SK-MEL-5 (cell line): ENCODE measurements at regions not wholly inside any gene's neighbourhood (a gene's known extent, or its start where the extent isn't known, plus 50 kb on each side); places are given as distances from the start of the nearest gene placed in this dataset.
A peak's percentile ranks its signal among the peaks of the same experiment; 100 is the strongest.

Experiments used
- DNase-seq: peaks from one replicate; pipeline ENCODE4 v3.0.0-alpha.2; 2016; ENCODE audit warnings: low read depth, low spot score
- in situ Hi-C: cut with HindIII; loops from 2 replicates; pipeline ENCODE4 v1.10.0; 2016; ENCODE audit warnings: low sequenced_read_pairs, high pct_unique_total_duplicates, low pct_unique_long_range_greater_than_20kb

GRCh38 chr16:86201746-86202145, 302.8 kb downstream of the IRF8 start:
- in situ Hi-C loops = no loop called here
- DNase-seq = no peak

DNA sequence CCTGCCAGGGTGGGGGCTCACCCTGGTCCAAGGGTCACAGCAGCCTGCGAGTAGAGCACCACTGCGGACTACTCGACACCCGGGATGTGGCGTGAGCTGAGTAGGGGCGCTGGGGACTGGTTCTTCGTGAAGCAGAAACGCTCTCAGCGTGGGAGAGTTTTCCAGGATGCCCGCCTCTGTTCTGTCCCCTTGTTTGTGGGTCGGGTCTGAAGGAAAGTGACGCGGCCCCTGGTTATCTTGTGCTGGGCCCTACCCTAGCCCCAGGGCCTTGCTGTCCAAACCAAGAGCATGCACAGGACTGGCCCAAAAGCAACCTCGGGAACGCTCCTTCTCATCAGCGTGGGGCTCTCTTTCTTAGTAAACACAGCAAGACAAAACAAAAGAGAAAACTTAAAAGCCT, 303.3 kb downstream of the IRF8 start:
- in situ Hi-C loops = no loop called here
- no peak for DNase-seq

DNA sequence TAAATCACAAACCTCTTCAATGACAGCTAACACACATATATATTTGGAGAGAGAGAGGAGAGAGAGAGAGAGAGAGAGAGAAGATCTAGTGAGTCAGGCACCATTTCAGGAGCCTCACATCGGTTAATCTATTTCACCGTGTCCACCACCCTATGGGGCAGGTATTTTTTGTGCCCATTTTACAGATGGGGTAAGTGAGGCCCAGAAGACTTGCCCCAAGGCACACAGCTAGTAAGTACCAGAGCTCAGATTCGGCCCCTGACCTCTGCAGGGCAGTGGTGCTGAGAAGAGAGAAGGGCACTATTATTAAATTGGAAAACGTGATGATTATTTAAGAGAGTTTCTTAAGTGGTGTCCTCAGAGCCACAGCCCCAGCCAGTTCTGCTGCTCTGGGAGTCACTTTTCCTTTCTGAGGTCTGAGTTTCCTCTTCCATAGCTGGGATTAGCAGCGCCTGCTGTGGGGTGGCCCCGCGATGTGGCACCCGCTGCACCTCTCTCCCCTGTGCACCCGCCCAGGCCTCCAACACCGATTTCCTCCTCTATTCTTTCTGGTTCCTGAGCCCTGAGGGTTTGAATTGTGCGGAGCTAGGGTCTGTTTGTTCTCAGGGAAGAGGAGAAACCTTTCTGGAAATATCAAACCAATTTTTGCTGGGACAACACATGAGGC, 303.9 kb downstream of the IRF8 start:
- DNase-seq = no peak
- in situ Hi-C loops = no loop called here

- no peak for DNase-seq
- in situ Hi-C loops = no loop called here
These were observed 304.8 kb downstream of the IRF8 start for GRCh38 chr16:86203557-86204275.

DNA sequence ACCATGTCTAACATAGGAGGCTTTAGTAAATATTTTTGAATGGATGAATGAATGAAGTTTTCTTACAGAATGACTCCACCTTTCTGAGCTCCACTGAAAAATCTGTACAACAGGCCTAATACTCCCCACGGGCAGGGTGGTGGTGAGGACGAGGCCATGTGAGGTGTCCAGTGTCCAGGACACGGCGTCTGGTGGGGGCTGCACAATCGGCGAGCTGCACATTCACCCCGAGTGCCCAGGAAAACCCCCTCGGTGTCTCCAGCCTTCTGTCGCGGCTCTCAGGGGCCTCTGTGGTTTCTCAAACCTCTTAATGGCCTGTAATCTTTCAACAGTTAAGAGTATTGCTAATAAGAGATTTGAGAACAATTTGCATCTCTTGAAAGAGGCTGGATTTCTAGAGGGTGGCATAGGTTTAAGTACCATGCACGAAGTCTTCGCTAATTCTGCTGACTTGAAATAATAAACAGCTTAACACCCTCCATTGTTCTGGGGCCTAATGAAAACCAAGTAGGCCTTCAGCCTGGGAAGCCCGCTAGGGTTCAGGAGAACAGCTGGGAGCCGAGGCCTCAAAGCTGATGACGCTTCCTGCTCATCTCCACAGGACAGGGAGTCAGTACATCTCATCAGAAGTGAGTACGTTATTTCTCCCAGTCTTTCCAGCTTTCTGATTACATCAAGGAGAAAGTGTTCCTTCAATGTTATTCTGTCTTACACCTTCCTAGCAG, 304.6 kb upstream of the FOXF1 start:
- no peak for DNase-seq
- in situ Hi-C loops = no loop called here

DNA sequence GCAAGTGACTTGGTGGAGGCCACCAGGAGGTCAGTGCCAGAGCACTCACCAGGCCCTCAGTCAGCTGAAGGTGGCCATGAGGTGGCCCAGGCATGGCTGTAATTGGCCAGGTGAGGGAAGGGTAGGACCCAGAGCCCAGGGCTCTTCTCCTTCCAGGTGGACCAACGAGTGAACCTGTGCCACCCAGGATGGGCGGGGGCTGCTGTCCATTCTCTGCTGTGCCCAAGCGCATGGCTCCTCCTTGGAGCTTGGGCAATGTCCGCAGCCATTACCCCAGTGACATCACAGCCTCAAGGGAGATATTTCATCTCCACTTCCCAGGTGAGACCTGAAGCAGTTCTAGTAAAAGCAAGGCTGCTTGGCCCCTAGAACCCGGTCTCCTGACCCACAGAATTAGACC, 303.0 kb upstream of the FOXF1 start:
- in situ Hi-C loops = no loop called here
- DNase-seq = no peak

DNA sequence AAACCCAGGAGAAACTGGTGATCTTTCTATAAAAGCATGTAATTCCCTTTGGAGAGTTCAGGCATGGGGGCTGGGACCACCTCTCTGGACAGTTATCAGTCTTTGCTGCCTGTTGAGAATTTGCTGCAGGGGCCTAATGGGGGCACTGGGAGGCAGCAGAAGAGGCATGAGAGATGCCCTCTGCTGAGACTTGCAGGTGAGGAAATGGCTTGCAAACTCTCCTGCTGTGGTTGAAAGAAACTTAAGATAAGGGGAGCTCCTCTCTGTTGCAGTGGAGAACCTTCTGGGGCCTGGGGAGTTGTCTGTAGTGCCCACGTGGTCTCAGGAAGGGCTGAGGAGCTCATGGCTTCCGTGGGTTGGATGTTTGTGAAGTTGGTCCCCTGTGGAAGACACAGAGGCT, 301.1 kb upstream of the FOXF1 start:
- in situ Hi-C loops = no loop called here

GRCh38 chr16:86210403-86211193, 299.7 kb upstream of the FOXF1 start:
- in situ Hi-C loops = no loop called here

More for the DNA sequence above, 301.1 kb upstream of the FOXF1 start:
- no peak for DNase-seq

GRCh38 chr16:86211265-86211664, 299.1 kb upstream of the FOXF1 start:
- in situ Hi-C loops = no loop called here
- no peak for DNase-seq

More at GRCh38 chr16:86210403-86211193, 299.7 kb upstream of the FOXF1 start:
- no peak for DNase-seq

GRCh38 chr16:86211800-86212199, 298.5 kb upstream of the FOXF1 start:
- DNase-seq = peak; percentile 1
- in situ Hi-C loops = no loop called here

GRCh38 chr16:86212706-86213436, 297.5 kb upstream of the FOXF1 start:
- in situ Hi-C loops = no loop called here
- no peak for DNase-seq

GRCh38 chr16:86213437-86214205, 296.7 kb upstream of the FOXF1 start:
- DNase-seq = no peak
- in situ Hi-C loops = no loop called here

DNA sequence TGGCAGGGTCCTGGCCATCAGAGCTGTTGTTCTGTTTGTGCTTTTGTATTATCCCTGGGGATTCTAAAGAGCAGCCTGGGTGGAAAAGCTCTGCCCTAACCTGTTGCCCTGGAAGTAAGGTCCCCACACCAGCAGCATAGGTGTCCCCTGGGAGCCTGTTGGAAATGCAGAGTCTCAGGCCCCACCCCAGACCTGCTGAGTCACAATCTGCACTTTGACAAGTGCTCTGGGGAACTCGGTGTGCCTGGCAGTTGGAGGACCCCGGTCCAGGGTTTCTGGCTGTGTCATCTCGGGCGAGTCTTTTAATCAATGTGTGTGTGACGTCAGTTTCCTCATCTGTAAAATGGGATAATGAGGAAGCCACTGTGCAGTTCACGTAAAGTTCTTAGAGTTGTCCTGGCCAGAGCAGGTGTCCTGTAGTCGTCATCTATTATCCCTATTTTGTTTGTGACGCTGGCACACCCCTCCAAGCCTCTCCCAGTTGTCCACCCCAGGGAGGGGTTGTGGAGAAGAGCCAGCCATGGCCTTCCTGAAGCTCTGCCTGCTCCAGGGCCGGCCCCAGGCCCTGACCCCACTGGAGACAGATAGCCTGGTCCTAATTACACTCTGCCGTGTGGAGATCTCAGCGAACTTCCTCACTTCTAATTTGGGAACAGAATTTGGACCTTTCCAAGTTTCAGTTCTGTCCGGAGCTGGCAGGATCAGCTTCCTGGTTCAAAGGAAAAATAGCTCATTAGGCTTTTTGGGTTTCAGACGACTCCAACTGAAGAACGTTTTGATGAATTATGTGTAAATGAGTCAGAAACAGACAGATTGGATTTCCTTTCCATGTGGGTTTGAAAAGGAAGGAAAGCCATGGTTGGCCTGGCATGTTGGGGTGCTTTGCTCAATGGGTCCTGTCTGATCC, 295.7 kb upstream of the FOXF1 start:
- DNase-seq = no peak
- in situ Hi-C loops = no loop called here

DNA sequence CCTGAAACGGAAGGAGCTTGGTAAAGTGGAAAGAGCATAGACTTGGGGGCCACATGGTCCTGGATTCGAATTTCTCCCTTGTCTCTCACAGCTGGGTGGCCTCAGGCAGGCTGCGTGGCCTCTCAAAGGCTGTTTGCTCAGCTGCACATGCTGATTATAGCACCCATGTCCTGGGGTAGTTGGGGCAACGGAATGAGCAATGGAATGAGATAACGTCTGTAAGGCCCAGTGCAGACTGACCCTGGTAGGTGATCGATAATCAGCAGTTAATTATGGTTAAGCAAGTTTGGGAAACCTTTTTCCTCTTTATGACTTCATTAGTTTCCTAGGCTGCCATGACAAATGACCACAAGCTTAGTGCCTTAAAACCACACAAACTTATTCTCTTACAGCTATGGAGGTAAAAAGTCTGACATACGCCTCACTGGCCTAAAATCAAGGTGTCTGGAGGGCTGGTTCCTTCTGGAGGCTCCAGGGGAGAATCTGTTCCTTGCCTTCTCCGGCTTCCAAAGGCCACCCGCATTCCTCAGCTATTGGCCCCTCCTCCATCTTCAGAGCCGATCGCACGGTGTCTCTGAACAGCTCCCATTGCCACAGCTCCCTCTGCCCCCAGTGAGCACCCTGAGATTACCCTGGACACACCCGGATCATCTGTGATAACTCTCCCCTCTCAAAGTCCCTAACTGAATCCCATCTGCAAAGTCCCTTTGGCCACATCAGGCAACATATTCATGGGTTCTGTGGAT, 294.9 kb upstream of the FOXF1 start:
- DNase-seq = no peak
- in situ Hi-C loops = no loop called here

DNA sequence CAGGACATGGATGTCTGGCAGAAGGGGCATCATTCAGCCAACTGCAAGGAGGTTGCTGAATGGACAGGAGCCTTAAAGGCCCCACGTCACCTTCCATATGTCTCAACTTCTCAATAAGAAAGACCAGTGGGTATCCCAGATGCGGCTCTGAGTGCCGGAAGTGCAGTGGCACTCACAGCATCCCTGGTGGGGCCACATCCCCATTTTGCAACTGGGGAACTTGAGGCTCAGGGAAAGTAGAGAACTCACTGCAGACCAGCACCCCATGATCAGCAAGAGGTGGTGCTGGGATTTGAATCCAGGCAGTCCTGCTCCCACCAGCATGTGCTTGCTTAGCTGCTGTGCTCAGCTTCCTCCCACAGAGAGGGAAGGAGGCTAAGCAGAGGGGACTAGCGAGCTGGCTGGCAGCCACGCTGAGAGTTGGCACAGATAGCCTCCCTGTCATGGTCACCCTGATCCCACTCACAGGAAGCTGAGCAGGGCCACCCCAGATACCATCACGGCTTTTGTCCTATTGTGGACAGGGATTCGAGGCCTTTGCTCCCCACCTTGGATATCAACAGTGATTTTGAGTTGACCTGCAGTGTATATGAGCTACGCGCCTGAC, 294.2 kb upstream of the FOXF1 start:
- in situ Hi-C loops = no loop called here
- no peak for DNase-seq
